Fibroblast of the aortic adventitia (primary cell): ENCODE measurements at regions not wholly inside any gene's neighbourhood (a gene's known extent, or its start where the extent isn't known, plus 50 kb on each side); places are given as distances from the start of the nearest gene placed in this dataset.

ENCODE experiments used
- DNase-seq: peaks from one replicate; pipeline ENCODE4 v3.0.0-alpha.2; 2010; ENCODE audit warnings: low read depth
- H3K4me3 ChIP-seq: 2 replicates; pipeline ENCODE4 v1.5.1; 2011; ENCODE audit warnings: low read depth, mild to moderate bottlenecking, control low read depth, low read length, moderate library complexity
- TF ChIP-seq, protein P1 (sequence below): IDR thresholded peaks from 2 replicates; pipeline ENCODE4 v1.5.1; 2011; ENCODE audit warnings: mild to moderate bottlenecking, low read length, control low read depth, inconsistent platforms; ENCODE audit not compliant: insufficient read depth

DNA sequence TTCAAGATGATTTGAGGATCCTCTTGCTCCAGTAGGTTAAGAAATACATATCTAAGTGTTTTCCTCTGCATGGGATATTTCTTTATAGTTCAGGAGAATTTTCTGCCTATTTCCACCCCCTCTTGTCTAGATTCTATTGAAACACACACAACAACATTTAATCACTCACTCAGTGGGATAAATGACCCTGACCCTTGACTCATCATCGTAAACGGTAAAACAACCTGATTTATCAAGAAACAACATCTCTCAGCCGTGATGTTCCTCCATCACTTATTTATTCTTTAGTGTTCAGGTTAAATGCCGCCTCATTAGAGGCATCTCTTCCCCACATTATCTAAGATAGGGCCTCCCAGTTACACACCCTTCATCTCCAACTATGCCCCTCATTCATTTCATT, 208.7 kb upstream of the FMN2 start:
- DNase-seq, result no peak
- no peak overlapping the region for H3K4me3 ChIP-seq
- TF ChIP-seq, protein P1, sequence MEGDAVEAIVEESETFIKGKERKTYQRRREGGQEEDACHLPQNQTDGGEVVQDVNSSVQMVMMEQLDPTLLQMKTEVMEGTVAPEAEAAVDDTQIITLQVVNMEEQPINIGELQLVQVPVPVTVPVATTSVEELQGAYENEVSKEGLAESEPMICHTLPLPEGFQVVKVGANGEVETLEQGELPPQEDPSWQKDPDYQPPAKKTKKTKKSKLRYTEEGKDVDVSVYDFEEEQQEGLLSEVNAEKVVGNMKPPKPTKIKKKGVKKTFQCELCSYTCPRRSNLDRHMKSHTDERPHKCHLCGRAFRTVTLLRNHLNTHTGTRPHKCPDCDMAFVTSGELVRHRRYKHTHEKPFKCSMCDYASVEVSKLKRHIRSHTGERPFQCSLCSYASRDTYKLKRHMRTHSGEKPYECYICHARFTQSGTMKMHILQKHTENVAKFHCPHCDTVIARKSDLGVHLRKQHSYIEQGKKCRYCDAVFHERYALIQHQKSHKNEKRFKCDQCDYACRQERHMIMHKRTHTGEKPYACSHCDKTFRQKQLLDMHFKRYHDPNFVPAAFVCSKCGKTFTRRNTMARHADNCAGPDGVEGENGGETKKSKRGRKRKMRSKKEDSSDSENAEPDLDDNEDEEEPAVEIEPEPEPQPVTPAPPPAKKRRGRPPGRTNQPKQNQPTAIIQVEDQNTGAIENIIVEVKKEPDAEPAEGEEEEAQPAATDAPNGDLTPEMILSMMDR, result no peak

DNA sequence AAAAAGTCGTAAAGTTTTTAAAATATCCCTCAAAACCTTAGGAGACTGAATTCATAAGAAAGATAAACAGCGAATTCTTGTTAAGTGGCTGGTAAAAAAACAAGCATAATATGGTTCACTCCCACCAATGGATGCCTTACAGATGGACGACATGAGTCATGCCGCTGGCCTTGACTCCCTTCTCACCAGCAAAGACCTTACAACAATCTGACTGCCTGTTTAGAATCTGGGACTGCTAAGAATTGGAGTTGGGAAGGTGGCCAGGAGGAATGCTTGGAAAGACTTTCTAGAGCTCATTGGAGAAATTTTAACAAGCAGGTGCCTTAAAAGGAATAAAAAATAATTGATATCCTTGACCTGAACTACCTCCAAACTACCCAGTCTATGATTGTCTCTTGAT, 206.9 kb upstream of the FMN2 start:
- DNase-seq, result no peak
- TF ChIP-seq, protein P1, result no peak
- no peak overlapping the region for H3K4me3 ChIP-seq

DNA sequence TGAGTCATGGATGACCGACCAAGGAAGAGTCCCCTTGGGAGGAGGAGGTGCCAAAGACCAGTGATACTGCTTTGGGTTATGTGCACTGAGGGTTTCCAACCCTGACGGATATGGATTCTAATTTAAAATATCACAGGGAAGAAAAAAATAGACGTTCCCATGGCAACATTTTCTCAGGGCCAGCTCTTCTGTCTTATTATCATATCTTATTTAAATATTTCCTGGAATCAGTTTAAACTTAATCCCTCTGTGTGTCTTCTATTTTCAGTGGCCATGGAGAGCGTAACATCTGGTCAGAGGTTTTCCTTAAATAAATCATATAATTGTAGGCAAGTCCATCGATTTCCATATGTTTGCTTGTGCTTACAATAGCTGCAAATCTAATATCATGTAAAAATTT, 205.4 kb upstream of the FMN2 start:
- no peak for DNase-seq
- H3K4me3 ChIP-seq, result no peak overlapping the region
- TF ChIP-seq, protein P1, result no peak

DNA sequence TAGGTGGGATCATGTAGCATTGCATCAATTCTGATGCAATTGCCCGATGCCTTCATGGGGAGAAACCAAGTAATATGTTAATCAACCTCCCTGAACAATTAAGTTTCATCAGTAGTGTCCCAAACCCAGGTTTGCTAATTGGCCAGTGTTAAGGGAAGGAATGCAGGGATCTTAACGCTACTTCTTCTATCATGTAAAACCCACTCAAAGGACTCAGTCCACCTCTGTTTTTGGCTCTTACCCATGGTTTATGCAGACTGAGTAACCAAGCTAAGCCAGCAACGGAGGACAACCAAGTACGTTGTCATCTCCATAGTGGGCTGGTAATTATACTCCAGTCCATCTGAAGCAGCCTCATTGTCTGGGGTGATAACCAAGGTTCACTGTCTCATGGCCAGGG, 203.0 kb upstream of the FMN2 start:
- TF ChIP-seq, protein P1, result no peak

DNA sequence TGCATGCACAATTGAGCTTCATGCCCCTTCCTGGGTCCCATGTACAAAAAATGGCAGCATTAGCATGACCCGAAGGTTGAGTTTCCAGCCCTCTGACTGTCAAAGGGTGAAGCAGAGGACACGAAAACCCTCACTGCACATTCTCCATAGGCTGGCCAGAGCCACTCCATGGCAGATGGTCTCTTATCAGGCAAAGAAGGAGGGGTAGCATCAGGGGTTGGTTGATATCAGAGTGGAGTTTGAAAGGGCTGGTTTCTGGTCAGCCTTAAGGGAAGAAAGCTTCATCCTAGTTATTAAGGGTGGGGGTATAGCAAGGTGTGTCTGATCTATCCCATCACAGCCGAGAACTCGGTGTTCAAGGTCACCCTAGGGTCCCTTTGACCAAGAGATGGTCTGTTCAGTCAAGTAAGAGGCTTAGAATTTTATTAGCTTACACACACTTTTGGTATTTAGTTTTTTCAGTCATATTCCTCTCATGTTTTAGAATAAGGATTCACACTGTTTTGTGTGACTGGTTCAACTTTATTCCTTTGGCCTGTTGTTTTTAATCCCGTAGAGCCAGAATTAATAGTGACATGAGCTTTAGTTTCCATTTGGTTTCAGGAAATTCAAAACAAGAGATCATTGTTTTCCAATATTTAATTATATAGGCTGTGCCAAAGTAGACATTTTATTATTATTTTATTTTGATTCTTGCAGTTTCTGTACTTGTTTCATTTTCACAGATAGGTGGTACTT, 199.9 kb upstream of the FMN2 start:
- no peak for DNase-seq
- no peak overlapping the region for H3K4me3 ChIP-seq
- TF ChIP-seq, protein P1, result no peak

More for the DNA sequence above, 203.0 kb upstream of the FMN2 start:
- no peak for DNase-seq
- no peak overlapping the region for H3K4me3 ChIP-seq

DNA sequence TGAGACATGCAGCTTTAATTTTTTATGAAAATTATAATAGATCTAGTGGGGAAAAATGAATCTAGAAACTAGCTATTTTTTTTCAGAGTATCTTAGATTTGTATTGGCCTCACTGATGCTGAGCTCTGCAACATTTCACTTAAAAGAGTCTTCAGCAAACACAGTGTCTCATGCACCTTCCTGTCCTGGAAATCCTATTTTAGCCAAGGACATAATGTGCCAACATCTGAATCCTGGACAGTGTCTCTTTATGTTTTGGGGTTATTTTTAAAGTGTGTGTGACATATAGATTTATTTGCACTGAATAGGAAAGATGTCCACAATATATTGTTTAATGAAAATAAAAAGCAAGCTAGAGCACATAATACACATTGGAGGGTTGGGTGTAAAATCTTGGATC, 199.1 kb upstream of the FMN2 start:
- DNase-seq, result no peak
- TF ChIP-seq, protein P1, result no peak
- no peak overlapping the region for H3K4me3 ChIP-seq
